ENCODE measurements at regions not wholly inside any gene's neighbourhood (a gene's known extent, or its start where the extent isn't known, plus 50 kb on each side); places are given as distances from the start of the nearest gene placed in this dataset.

DNA sequence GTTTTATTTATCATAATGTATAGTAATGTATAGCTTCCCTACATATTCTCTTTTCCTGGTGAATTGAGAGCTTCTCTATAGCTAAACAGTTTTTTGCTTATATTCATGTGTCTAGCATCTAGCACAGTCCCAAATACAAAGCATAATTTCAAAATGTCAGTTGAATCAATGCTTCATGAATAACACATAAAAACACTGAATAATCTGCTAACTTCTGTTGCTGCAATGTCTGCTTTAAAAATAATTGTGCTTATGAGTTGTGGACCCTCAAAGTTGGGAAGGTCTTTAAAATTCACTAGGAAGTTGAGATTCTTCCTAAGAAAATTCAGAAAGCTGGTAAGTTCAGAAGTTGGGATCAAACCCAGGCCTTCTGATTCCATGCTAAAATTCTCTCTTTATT, 600.9 kb upstream of the FAM98A start:
- no peak for DNase-seq (ENCODE audit: low spot score)
- TF ChIP-seq, protein P1, sequence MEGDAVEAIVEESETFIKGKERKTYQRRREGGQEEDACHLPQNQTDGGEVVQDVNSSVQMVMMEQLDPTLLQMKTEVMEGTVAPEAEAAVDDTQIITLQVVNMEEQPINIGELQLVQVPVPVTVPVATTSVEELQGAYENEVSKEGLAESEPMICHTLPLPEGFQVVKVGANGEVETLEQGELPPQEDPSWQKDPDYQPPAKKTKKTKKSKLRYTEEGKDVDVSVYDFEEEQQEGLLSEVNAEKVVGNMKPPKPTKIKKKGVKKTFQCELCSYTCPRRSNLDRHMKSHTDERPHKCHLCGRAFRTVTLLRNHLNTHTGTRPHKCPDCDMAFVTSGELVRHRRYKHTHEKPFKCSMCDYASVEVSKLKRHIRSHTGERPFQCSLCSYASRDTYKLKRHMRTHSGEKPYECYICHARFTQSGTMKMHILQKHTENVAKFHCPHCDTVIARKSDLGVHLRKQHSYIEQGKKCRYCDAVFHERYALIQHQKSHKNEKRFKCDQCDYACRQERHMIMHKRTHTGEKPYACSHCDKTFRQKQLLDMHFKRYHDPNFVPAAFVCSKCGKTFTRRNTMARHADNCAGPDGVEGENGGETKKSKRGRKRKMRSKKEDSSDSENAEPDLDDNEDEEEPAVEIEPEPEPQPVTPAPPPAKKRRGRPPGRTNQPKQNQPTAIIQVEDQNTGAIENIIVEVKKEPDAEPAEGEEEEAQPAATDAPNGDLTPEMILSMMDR (IDR thresholded peaks at IDR 0.05; ENCODE audit: extremely low read depth, missing control alignments), result no peak

GRCh38 chr2:34193164-34193563, 594.1 kb upstream of the FAM98A start:
- TF ChIP-seq, protein P1 (IDR thresholded peaks at IDR 0.05; ENCODE audit: extremely low read depth, missing control alignments), result no peak
- DNase-seq (ENCODE audit: low spot score), result no peak

DNA sequence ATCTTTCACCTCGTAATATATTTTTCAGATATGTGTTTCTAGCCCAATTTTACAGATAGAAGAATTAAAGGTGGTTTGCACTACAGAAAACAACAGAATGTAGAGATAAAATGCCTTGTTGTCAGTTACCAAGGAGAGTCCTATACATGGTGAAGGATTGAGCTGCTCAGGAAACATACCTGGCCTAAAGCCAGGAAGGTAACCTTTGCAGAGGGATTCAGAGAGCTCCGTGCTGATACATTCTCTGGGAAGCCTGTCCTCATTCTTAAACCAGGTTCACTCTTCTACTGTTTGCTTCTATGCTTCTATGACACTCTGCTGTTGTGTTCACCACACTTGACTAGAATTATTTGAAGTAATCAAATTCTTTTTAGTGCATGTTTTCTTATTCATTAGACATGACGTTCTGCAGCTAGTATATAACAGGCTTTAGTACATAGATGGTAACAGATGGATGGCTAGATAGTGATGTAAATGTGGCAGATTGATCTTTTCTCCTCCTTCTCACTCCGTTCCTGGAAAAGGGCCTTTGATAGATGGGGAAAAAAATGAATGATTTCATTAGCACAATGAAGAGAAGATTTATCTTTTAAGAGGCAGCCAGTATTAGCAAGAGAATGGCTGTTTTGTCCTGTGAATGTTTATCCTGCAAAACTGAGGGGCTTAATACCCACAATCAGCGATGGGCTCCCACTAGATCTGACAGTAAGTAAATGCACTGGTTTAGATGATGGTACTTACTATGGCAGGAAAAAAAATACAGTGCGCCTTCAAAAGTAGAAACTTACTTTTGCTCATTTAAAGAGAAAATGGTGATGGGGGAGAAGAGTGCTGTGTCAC, 589.6 kb upstream of the FAM98A start:
- TF ChIP-seq, protein P1 (IDR thresholded peaks at IDR 0.05; ENCODE audit: extremely low read depth, missing control alignments), result no peak
- no peak for DNase-seq (ENCODE audit: low spot score)

GRCh38 chr2:34179511-34179910, 580.4 kb upstream of the FAM98A start:
- TF ChIP-seq, protein P1 (IDR thresholded peaks at IDR 0.05; ENCODE audit: extremely low read depth, missing control alignments), result no peak
- DNase-seq (ENCODE audit: low spot score), result no peak

- no peak for DNase-seq (ENCODE audit: low spot score)
- TF ChIP-seq, protein P1 (IDR thresholded peaks at IDR 0.05; ENCODE audit: extremely low read depth, missing control alignments), result no peak
Observed at GRCh38 chr2:34178482-34178881, 579.4 kb upstream of the FAM98A start.

GRCh38 chr2:34176693-34177092, 577.6 kb upstream of the FAM98A start:
- no peak for DNase-seq (ENCODE audit: low spot score)
- TF ChIP-seq, protein P1 (IDR thresholded peaks at IDR 0.05; ENCODE audit: extremely low read depth, missing control alignments), result no peak

DNA sequence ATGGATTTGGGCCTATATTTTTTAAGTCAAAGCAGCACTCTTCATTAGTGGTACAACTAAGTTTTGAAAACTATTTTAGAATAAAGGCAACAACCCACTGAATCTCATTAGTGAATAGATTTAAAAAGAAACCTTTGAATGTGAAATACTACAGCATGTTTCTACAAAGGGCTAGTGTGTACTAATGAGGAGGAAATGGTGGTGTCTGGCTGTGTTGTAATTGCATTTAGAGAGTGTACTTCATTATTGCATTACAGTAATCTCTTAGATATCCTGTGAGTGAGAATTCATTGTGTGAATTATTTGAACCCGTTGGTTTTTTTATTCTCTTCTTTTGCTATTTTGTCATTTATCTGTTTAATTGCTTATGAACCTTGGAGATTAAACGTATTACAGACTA, 575.4 kb upstream of the FAM98A start:
- DNase-seq (ENCODE audit: low spot score), result no peak
- TF ChIP-seq, protein P1 (IDR thresholded peaks at IDR 0.05; ENCODE audit: extremely low read depth, missing control alignments), result no peak
